Astrocyte of the spinal cord (primary cell): ENCODE measurements at regions not wholly inside any gene's neighbourhood (a gene's known extent, or its start where the extent isn't known, plus 50 kb on each side); places are given as distances from the start of the nearest gene placed in this dataset.

Experiments
- DNase-seq: peaks from one replicate; pipeline ENCODE4 v3.0.0; 2011; ENCODE audit warnings: low read depth, low spot score
- H3K4me3 ChIP-seq: 2 replicates; pipeline ENCODE4 v1.5.1; 2011; ENCODE audit warnings: low read depth, mild to moderate bottlenecking, low read length, moderate library complexity
- CTCF ChIP-seq: IDR thresholded peaks from 2 replicates; pipeline ENCODE4 v1.5.1; 2012; ENCODE audit warnings: low read depth, mild to moderate bottlenecking, low read length, inconsistent platforms
- in situ Hi-C: cut with HindIII; loops from 2 replicates; pipeline ENCODE4 v1.10.0; 2017; ENCODE audit warnings: low sequenced_read_pairs

- no peak for TF ChIP-seq CTCF
- no peak for DNase-seq
- no peak overlapping the region for H3K4me3 ChIP-seq
- in situ Hi-C loops: no loop called here
Measured at GRCh38 chr13:67772807-67773453, 542.8 kb upstream of the PCDH9 start.

GRCh38 chr13:67771106-67771505 lies 541.0 kb upstream of the PCDH9 start:
- no peak for TF ChIP-seq CTCF
- H3K4me3 ChIP-seq: no peak overlapping the region
- in situ Hi-C loops: no loop called here
- no peak for DNase-seq

GRCh38 chr13:67769987-67770341 lies 539.8 kb upstream of the PCDH9 start:
- in situ Hi-C loops: no loop called here
- H3K4me3 ChIP-seq: no peak overlapping the region
- no peak for TF ChIP-seq CTCF
- DNase-seq: no peak

- in situ Hi-C loops: no loop called here
- no peak for TF ChIP-seq CTCF
- H3K4me3 ChIP-seq: no peak overlapping the region
- no peak for DNase-seq
Measured at GRCh38 chr13:67769063-67769986, 539.2 kb upstream of the PCDH9 start.

GRCh38 chr13:67763984-67764383 lies 533.8 kb upstream of the PCDH9 start:
- in situ Hi-C loops: no loop called here
- no peak for DNase-seq
- no peak for TF ChIP-seq CTCF
- H3K4me3 ChIP-seq: no peak overlapping the region

GRCh38 chr13:67763384-67763783 lies 533.2 kb upstream of the PCDH9 start:
- in situ Hi-C loops: no loop called here
- TF ChIP-seq CTCF: no peak
- no peak for DNase-seq
- no peak overlapping the region for H3K4me3 ChIP-seq
